A549 (cell line): ENCODE measurements at regions not wholly inside any gene's neighbourhood (a gene's known extent, or its start where the extent isn't known, plus 50 kb on each side); places are given as distances from the start of the nearest gene placed in this dataset.

Source experiments
- ATAC-seq, 2 experiments: fragments of 200-7000 bp in 1 of 2; fragments of >200 bp in 1 of 2; cut with Nextera tagmentation in 1 of 2; cut with Tn5 transposase in 1 of 2; 3 replicates each; pipeline versions ENCODE4 v1.8.0 to v1.9.1; 2018 to 2020; ENCODE audit warnings: mild to moderate bottlenecking in 1 of 2, moderate library complexity in 1 of 2
- CTCF ChIA-PET: fragments of 300-600 bp; sonication (Branson Sonifier 250); formaldehyde crosslinking; extraction: SDS; loops from one replicate; lab custom pipeline; 2021; ENCODE audit warnings: antibody characterized with exemption, inconsistent platforms; lab: Yijun Ruan, JAX
- POLR2A ChIA-PET: fragments of 350-600 bp; formaldehyde crosslinking; extraction: SDS; loops from one replicate; lab custom pipeline; 2021; ENCODE audit warnings: antibody characterized with exemption, inconsistent platforms; lab: Yijun Ruan, JAX
- DNase-seq, 2 experiments: peaks; one replicate each; pipeline versions ENCODE4 v3.0.0 to v3.0.0-alpha.2; 2011 to 2016; ENCODE audit warnings: low read depth in 1 of 2, low spot score in 1 of 2
- FAIRE-seq: peaks from 2 replicates; lab custom pipeline; 2011; peaks lifted over from hg19 to GRCh38; lab: Jason Lieb, UNC
- H3K27ac ChIP-seq, 2 experiments: fragments of >200 bp; sonication (Bioruptor Twin); formaldehyde crosslinking; 3 replicates each; pipeline ENCODE4 v1.5.1; 2016 to 2017
- H3K4me1 ChIP-seq: fragments of >200 bp; sonication (Bioruptor Twin); formaldehyde crosslinking; 3 replicates; pipeline ENCODE4 v1.6.1; 2016
- H3K4me2 ChIP-seq: fragments of >200 bp; sonication (Bioruptor Twin); formaldehyde crosslinking; 3 replicates; pipeline ENCODE4 v1.6.1; 2016
- H3K4me3 ChIP-seq: fragments of >200 bp; sonication (Bioruptor Twin); formaldehyde crosslinking; 3 replicates; pipeline ENCODE4 v1.5.1; 2016
- H3K9me3 ChIP-seq: fragments of >200 bp; sonication (Bioruptor Twin); formaldehyde crosslinking; 3 replicates; pipeline ENCODE4 v1.6.1; 2016
- BHLHE40 ChIP-seq: IDR thresholded peaks from 2 replicates; pipeline ENCODE4 v1.6.1; 2012; ENCODE audit warnings: low read depth, low read length, inconsistent platforms
- CBX2 ChIP-seq: fragments of 200-600 bp; sonication (generic); IDR thresholded peaks from 2 replicates; pipeline ENCODE4 v1.6.1; 2016; ENCODE audit warnings: low read depth, mild to moderate bottlenecking, borderline replicate concordance
- CBX8 ChIP-seq: fragments of 200-600 bp; sonication (generic); IDR thresholded peaks from 2 replicates; pipeline ENCODE4 v1.6.1; 2016
- FOSB ChIP-seq: fragments of 250-450 bp; sonication (Bioruptor Pico); IDR thresholded peaks from 2 replicates; pipeline ENCODE4 v1.5.0; 2020; ENCODE audit warnings: mild to moderate bottlenecking, moderate library complexity
- FOXS1 ChIP-seq: fragments of 250-450 bp; sonication (Bioruptor Pico); IDR thresholded peaks from 2 replicates; pipeline ENCODE4 v1.5.0; 2020; ENCODE audit warnings: mild to moderate bottlenecking, moderate library complexity
- HEYL ChIP-seq: fragments of 250-450 bp; sonication (Bioruptor Pico); IDR thresholded peaks from 2 replicates; pipeline ENCODE4 v1.8.0; 2021; ENCODE audit warnings: mild to moderate bottlenecking, moderate library complexity
- HOXA7 ChIP-seq: fragments of 250-450 bp; sonication (Bioruptor Pico); IDR thresholded peaks from 2 replicates; pipeline ENCODE4 v1.5.0; 2020; ENCODE audit warnings: mild to moderate bottlenecking, moderate library complexity
- HOXB13 ChIP-seq: fragments of 250-450 bp; sonication (Bioruptor Pico); IDR thresholded peaks from 2 replicates; pipeline ENCODE4 v1.5.0; 2020; ENCODE audit warnings: low read depth, mild to moderate bottlenecking, moderate library complexity
- HOXB5 ChIP-seq: fragments of 250-450 bp; sonication (Bioruptor Pico); IDR thresholded peaks from 2 replicates; pipeline ENCODE4 v1.5.0; 2020; ENCODE audit warnings: mild to moderate bottlenecking, moderate library complexity
- JUN ChIP-seq, 2 experiments: fragments of >200 bp; sonication (Bioruptor Twin); formaldehyde crosslinking; IDR thresholded peaks; 2 replicates in 1 of 2; 3 replicates in 1 of 2; pipeline ENCODE4 v1.6.1; 2016 to 2017
- KDM5A ChIP-seq: fragments of 200-600 bp; sonication (generic); IDR thresholded peaks from 2 replicates; pipeline ENCODE4 v1.6.1; 2016; ENCODE audit warnings: antibody characterized with exemption, mild to moderate bottlenecking
- MAFK ChIP-seq: fragments of 450-650 bp; IDR thresholded peaks from 2 replicates; pipeline ENCODE4 v1.6.1; 2014; ENCODE audit not compliant: partially characterized antibody
- MAZ ChIP-seq: fragments of 150-350 bp; IDR thresholded peaks from 2 replicates; pipeline ENCODE4 v1.6.1; 2014; ENCODE audit warnings: antibody characterized with exemption, low read depth, low read length, borderline replicate concordance
- NFE2L2 ChIP-seq: fragments of 150-350 bp; conservative IDR thresholded peaks from 2 replicates; pipeline ENCODE4 v1.6.1; 2014; ENCODE audit warnings: low read length
- NR3C1 ChIP-seq: fragments of >200 bp; sonication (Bioruptor Twin); formaldehyde crosslinking; IDR thresholded peaks from 3 replicates; pipeline ENCODE4 v1.6.1; 2017
- POLR2A ChIP-seq: IDR thresholded peaks from 2 replicates; pipeline ENCODE4 v1.6.1; 2012; ENCODE audit warnings: mild to moderate bottlenecking, low read length
- POLR2AphosphoS2 ChIP-seq: conservative IDR thresholded peaks from 2 replicates; pipeline ENCODE4 v1.6.1; 2012; ENCODE audit warnings: low read length, improper control_type of control experiment, inconsistent platforms
- RAD21 ChIP-seq, 2 experiments: fragments of >200 bp in 1 of 2; sonication (Bioruptor Twin) in 1 of 2; formaldehyde crosslinking in 1 of 2; IDR thresholded peaks in 1 of 2; conservative IDR thresholded peaks in 1 of 2; 2 replicates in 1 of 2; 3 replicates in 1 of 2; pipeline ENCODE4 v1.6.1; 2012 to 2018; ENCODE audit warnings: inconsistent platforms in 1 of 2
- RCOR1 ChIP-seq: fragments of 150-350 bp; IDR thresholded peaks from 2 replicates; pipeline ENCODE4 v1.6.1; 2014; ENCODE audit warnings: antibody characterized with exemption, low read length, low read depth
- RNF2 ChIP-seq: fragments of 200-600 bp; sonication (generic); IDR thresholded peaks from 2 replicates; pipeline ENCODE4 v1.6.1; 2016; ENCODE audit warnings: low read depth, mild to moderate bottlenecking, antibody characterized with exemption, moderate library complexity, borderline replicate concordance
- SMC3 ChIP-seq: fragments of >200 bp; sonication (Bioruptor Twin); formaldehyde crosslinking; IDR thresholded peaks from 3 replicates; pipeline ENCODE4 v1.6.1; 2018; ENCODE audit warnings: inconsistent platforms
- TFCP2L1 ChIP-seq: fragments of 250-450 bp; sonication (Bioruptor Pico); IDR thresholded peaks from 2 replicates; pipeline ENCODE4 v1.5.0; 2021; ENCODE audit warnings: mild to moderate bottlenecking
- TP53 ChIP-seq: fragments of 250-450 bp; sonication (Bioruptor Pico); IDR thresholded peaks from 2 replicates; pipeline ENCODE4 v1.5.0; 2021; ENCODE audit warnings: mild to moderate bottlenecking, moderate library complexity
- ZC3H11A ChIP-seq: fragments of 450-650 bp; IDR thresholded peaks from 2 replicates; pipeline ENCODE4 v1.6.1; 2014; ENCODE audit warnings: antibody characterized with exemption, mild to moderate bottlenecking
- ZSCAN20 ChIP-seq: fragments of 250-450 bp; sonication (Bioruptor Pico); IDR thresholded peaks from 2 replicates; pipeline ENCODE4 v1.8.0; 2022; ENCODE audit warnings: mild to moderate bottlenecking, moderate library complexity
- WGBS: methylation state at CpG from one replicate; pipeline ENCODE4 v1.1.6; 2017; ENCODE audit errors: missing lambda C conversion rate; 5-methylcytosine and 5-hydroxymethylcytosine counted together
- TF ChIP-seq, protein P1 (sequence below): IDR thresholded peaks from 2 replicates; pipeline ENCODE4 v1.6.1; 2012
- TF ChIP-seq, protein P2 (sequence below): IDR thresholded peaks from 2 replicates; pipeline ENCODE4 v1.6.1; 2012
- TF ChIP-seq, protein P3 (sequence below): fragments of 250-450 bp; sonication (Bioruptor Pico); IDR thresholded peaks from 2 replicates; pipeline ENCODE4 v1.5.0; 2021; ENCODE audit warnings: mild to moderate bottlenecking, moderate library complexity, borderline replicate concordance
- TF ChIP-seq, protein P4 (sequence below): IDR thresholded peaks from 2 replicates; pipeline ENCODE4 v1.6.1; 2012; ENCODE audit warnings: low read depth, borderline replicate concordance
- TF ChIP-seq, protein P5 (sequence below): fragments of 450-650 bp; IDR thresholded peaks from 2 replicates; pipeline ENCODE4 v1.6.1; 2014; ENCODE audit warnings: antibody characterized with exemption
- TF ChIP-seq, protein P6 (sequence below): fragments of >200 bp; sonication (Bioruptor Twin); formaldehyde crosslinking; IDR thresholded peaks from 3 replicates; pipeline ENCODE4 v1.5.1; 2016
- TF ChIP-seq, protein P7 (sequence below): fragments of >200 bp; sonication (Bioruptor Twin); formaldehyde crosslinking; IDR thresholded peaks from 3 replicates; pipeline ENCODE4 v1.6.1; 2016

DNA sequence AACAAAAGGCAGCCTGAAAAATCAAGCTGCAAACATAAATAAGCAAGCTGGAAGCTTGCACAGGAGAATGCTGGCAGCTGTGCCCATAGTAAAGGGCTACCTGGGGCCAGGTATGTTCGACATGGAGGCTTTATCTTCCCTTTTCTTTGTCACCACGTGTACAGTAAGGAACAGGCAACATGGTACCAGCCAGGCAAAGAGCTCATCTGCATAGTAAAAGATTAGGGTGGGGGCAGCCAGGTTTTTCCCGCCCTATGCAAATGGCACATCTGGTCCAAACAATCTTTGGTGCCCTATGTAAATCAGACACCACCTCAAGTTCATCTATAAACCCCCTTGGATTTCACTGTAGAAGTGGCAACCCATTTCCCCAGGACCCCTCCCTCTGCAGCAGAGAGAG lies 625.1 kb downstream of the TYW1 start (continued):
- TF ChIP-seq ZSCAN20 (no peak), RCOR1 (no peak)
- TF ChIP-seq, protein P1, sequence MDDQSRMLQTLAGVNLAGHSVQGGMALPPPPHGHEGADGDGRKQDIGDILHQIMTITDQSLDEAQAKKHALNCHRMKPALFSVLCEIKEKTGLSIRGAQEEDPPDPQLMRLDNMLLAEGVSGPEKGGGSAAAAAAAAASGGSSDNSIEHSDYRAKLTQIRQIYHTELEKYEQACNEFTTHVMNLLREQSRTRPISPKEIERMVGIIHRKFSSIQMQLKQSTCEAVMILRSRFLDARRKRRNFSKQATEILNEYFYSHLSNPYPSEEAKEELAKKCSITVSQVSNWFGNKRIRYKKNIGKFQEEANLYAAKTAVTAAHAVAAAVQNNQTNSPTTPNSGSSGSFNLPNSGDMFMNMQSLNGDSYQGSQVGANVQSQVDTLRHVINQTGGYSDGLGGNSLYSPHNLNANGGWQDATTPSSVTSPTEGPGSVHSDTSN: no peak

DNA sequence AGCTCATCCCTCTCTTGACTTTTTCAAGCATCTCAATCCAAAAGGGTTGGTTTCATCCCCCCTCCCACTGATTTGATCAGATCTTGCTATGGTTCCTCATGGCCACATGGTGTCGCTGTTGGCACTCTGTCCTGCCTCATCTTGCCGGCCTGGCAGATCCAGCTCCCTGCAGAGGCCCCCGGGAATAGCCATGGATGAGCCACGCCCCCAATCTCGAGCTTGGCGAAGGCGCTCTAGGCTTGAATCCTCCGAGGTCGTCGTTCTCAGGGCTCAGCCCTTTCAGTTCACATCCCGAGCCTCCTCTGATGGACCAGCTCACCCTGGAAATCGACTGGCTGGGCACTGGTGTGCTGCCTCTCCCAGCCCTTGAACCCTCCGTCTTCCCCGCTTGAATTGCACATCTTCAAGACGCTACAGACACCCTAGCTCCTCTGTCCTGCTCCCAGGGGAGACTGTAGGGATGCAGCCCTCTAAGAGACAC lies 628.7 kb downstream of the TYW1 start:
- 3% methylated on average over 15 of the region's 15 CpGs for WGBS
- CTCF ChIA-PET: interaction anchor here (0.5 to 2.2 kb wide), 25 partner anchors 9 to 1074 kb away, joined by 3 to 25 read pairs (median 4); no protein-coding TSS in a partner anchor
- ATAC-seq (peak; percentile 89 to 98), DNase-seq (peak; percentile 76 to 77), FAIRE-seq (peak; percentile 87)
- peak overlapping the region; percentile 23 to 67; a peak in 3 of 6 replicates for H3K27ac ChIP-seq
- H3K4me1 ChIP-seq: no peaks in the 10 kb centered on the region
- TF ChIP-seq RNF2: no peak
- TF ChIP-seq POLR2AphosphoS2: no peak
- TF ChIP-seq, protein P2, sequence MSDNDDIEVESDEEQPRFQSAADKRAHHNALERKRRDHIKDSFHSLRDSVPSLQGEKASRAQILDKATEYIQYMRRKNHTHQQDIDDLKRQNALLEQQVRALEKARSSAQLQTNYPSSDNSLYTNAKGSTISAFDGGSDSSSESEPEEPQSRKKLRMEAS: peak; percentile 59; the same call in 1 of the 2 replicates
- no peak for TF ChIP-seq FOXS1 (CRISPR knock-in tag)
- TF ChIP-seq POLR2A: no peak
- TF ChIP-seq NR3C1: no peak
- TF ChIP-seq, protein P3, sequence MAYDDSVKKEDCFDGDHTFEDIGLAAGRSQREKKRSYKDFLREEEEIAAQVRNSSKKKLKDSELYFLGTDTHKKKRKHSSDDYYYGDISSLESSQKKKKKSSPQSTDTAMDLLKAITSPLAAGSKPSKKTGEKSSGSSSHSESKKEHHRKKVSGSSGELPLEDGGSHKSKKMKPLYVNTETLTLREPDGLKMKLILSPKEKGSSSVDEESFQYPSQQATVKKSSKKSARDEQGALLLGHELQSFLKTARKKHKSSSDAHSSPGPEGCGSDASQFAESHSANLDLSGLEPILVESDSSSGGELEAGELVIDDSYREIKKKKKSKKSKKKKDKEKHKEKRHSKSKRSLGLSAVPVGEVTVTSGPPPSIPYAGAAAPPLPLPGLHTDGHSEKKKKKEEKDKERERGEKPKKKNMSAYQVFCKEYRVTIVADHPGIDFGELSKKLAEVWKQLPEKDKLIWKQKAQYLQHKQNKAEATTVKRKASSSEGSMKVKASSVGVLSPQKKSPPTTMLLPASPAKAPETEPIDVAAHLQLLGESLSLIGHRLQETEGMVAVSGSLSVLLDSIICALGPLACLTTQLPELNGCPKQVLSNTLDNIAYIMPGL (CRISPR knock-in tag): no peak
- no peak for TF ChIP-seq BHLHE40
- TF ChIP-seq RAD21 (conservative IDR thresholded peaks at IDR 0.05 in 1 of 2, IDR thresholded peaks at IDR 0.05 in 1 of 2): peak; percentile 92 to 95
- TF ChIP-seq, protein P4, sequence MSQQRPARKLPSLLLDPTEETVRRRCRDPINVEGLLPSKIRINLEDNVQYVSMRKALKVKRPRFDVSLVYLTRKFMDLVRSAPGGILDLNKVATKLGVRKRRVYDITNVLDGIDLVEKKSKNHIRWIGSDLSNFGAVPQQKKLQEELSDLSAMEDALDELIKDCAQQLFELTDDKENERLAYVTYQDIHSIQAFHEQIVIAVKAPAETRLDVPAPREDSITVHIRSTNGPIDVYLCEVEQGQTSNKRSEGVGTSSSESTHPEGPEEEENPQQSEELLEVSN: no peak
- no peak for TF ChIP-seq HEYL (CRISPR knock-in tag)
- TF ChIP-seq TP53: no peak
- TF ChIP-seq KDM5A: no peak
- TF ChIP-seq, protein P5, sequence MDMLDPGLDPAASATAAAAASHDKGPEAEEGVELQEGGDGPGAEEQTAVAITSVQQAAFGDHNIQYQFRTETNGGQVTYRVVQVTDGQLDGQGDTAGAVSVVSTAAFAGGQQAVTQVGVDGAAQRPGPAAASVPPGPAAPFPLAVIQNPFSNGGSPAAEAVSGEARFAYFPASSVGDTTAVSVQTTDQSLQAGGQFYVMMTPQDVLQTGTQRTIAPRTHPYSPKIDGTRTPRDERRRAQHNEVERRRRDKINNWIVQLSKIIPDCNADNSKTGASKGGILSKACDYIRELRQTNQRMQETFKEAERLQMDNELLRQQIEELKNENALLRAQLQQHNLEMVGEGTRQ: no peak
- TF ChIP-seq MAFK: no peak
- no peak for TF ChIP-seq CBX2
- no peak for TF ChIP-seq TFCP2L1 (CRISPR knock-in tag)
- no peak for TF ChIP-seq HOXB13 (CRISPR knock-in tag)
- TF ChIP-seq JUN (IDR thresholded peaks at IDR 0.05): no peak
- TF ChIP-seq SMC3: peak; percentile 88
- TF ChIP-seq, protein P6, sequence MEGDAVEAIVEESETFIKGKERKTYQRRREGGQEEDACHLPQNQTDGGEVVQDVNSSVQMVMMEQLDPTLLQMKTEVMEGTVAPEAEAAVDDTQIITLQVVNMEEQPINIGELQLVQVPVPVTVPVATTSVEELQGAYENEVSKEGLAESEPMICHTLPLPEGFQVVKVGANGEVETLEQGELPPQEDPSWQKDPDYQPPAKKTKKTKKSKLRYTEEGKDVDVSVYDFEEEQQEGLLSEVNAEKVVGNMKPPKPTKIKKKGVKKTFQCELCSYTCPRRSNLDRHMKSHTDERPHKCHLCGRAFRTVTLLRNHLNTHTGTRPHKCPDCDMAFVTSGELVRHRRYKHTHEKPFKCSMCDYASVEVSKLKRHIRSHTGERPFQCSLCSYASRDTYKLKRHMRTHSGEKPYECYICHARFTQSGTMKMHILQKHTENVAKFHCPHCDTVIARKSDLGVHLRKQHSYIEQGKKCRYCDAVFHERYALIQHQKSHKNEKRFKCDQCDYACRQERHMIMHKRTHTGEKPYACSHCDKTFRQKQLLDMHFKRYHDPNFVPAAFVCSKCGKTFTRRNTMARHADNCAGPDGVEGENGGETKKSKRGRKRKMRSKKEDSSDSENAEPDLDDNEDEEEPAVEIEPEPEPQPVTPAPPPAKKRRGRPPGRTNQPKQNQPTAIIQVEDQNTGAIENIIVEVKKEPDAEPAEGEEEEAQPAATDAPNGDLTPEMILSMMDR: peak; percentile 80
- TF ChIP-seq HOXB5: no peak
- TF ChIP-seq CBX8: no peak
- TF ChIP-seq NFE2L2: no peak
- TF ChIP-seq, protein P7, sequence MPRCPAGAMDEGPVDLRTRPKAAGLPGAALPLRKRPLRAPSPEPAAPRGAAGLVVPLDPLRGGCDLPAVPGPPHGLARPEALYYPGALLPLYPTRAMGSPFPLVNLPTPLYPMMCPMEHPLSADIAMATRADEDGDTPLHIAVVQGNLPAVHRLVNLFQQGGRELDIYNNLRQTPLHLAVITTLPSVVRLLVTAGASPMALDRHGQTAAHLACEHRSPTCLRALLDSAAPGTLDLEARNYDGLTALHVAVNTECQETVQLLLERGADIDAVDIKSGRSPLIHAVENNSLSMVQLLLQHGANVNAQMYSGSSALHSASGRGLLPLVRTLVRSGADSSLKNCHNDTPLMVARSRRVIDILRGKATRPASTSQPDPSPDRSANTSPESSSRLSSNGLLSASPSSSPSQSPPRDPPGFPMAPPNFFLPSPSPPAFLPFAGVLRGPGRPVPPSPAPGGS: no peak
- no peak for TF ChIP-seq MAZ
- no peak for TF ChIP-seq ZC3H11A
- no peak for TF ChIP-seq HOXA7 (CRISPR knock-in tag)
- TF ChIP-seq FOSB (CRISPR knock-in tag): no peak
- POLR2A ChIA-PET: no interaction called here
- peak overlapping the region; percentile 31 for H3K4me3 ChIP-seq
- H3K4me2 ChIP-seq: peak overlapping the region; percentile 76
- no peaks in the 10 kb centered on the region for H3K9me3 ChIP-seq
